GM23248 (cell line): ENCODE measurements at regions not wholly inside any gene's neighbourhood (a gene's known extent, or its start where the extent isn't known, plus 50 kb on each side); places are given as distances from the start of the nearest gene placed in this dataset.

Experiments used
- EZH2 ChIP-seq: fragments of 200-600 bp; sonication (generic); IDR thresholded peaks from 2 replicates; pipeline ENCODE4 v1.6.1; 2018; ENCODE audit warnings: antibody characterized with exemption, mild to moderate bottlenecking; ENCODE audit not compliant: insufficient read depth, poor library complexity, severe bottlenecking
- EZH2phosphoT487 ChIP-seq: fragments of 200-600 bp; sonication (generic); IDR thresholded peaks from 2 replicates; pipeline ENCODE4 v1.6.1; 2018; ENCODE audit warnings: antibody characterized with exemption, moderate library complexity, mild to moderate bottlenecking, low read depth; ENCODE audit not compliant: insufficient read depth

DNA sequence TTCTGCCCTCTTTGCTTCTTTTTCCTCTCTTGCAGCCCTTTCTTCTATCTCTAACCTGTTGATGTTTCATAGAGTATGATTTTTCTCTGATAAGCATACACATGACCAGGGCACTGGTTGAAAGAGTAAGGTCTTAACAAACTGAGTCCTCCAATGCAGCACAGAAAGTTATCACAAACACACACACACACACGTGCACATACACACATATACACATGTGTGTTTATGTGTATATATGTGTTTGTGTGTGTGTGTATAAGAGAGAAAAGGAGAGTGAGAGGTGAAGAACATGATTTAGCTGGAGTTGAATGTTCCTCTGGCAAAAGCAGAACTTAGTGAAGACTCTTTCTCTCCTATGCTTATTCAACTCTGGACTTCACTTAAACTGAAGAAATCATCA, 130.0 kb downstream of the KLF6 start:
- TF ChIP-seq EZH2 (no peak), EZH2phosphoT487 (no peak)
